GM12878 (cell line): ENCODE measurements at regions not wholly inside any gene's neighbourhood (a gene's known extent, or its start where the extent isn't known, plus 50 kb on each side); places are given as distances from the start of the nearest gene placed in this dataset.

Experiments
- CBFB ChIP-seq: IDR thresholded peaks from 2 replicates; pipeline ENCODE4 v1.6.1; 2016; ENCODE audit warnings: antibody characterized with exemption, low read depth
- CHD2 ChIP-seq: IDR thresholded peaks from 2 replicates; pipeline ENCODE4 v1.6.1; 2011; ENCODE audit warnings: low read depth, low read length, improper control_type of control experiment, borderline replicate concordance
- CHD4 ChIP-seq: fragments of 200-600 bp; sonication (generic); IDR thresholded peaks from 2 replicates; pipeline ENCODE4 v1.6.1; 2016; ENCODE audit warnings: mild to moderate bottlenecking
- FOXM1 ChIP-seq: IDR thresholded peaks from 2 replicates; pipeline ENCODE4 v1.6.1; 2012; ENCODE audit warnings: low read depth, mild to moderate bottlenecking, inconsistent platforms, low read length, moderate library complexity
- HCFC1 ChIP-seq: fragments of 150-350 bp; IDR thresholded peaks from 2 replicates; pipeline ENCODE4 v1.6.1; 2014; ENCODE audit warnings: low read length
- MTA2 ChIP-seq: fragments of 450-650 bp; IDR thresholded peaks from 2 replicates; pipeline ENCODE4 v1.6.1; 2016; ENCODE audit warnings: low read depth, mild to moderate bottlenecking, moderate library complexity
- POLR2A ChIP-seq: IDR thresholded peaks from 2 replicates; pipeline ENCODE4 v1.6.1; 2011; ENCODE audit warnings: low read depth, mild to moderate bottlenecking, low read length
- TCF12 ChIP-seq: IDR thresholded peaks from 2 replicates; pipeline ENCODE4 v1.6.1; 2011; ENCODE audit warnings: low read depth, mild to moderate bottlenecking, low read length
- TF ChIP-seq, protein P1 (sequence below): IDR thresholded peaks from 2 replicates; pipeline ENCODE4 v1.6.1; 2011; ENCODE audit warnings: low read depth, low read length, improper control_type of control experiment, borderline replicate concordance
- TF ChIP-seq, protein P2 (sequence below): fragments of 450-650 bp; IDR thresholded peaks from 2 replicates; pipeline ENCODE4 v1.6.1; 2017; ENCODE audit warnings: mild to moderate bottlenecking
- TF ChIP-seq, protein P3 (sequence below), 3 experiments: IDR thresholded peaks in 2 of 3; conservative IDR thresholded peaks in 1 of 3; 2 replicates each; pipeline ENCODE4 v1.5.1; 2011; ENCODE audit warnings: low read depth in 3 of 3, low read length in 3 of 3, mild to moderate bottlenecking in 3 of 3, control low read depth in 2 of 3, moderate library complexity in 2 of 3, inconsistent platforms in 1 of 3, mixed read lengths in 1 of 3; ENCODE audit not compliant: control insufficient read depth in 2 of 3, insufficient read depth in 1 of 3; ENCODE audit errors: extremely low read depth in 1 of 3
- TF ChIP-seq, protein P4 (sequence below): IDR thresholded peaks from 2 replicates; pipeline ENCODE4 v1.6.1; 2011; ENCODE audit warnings: borderline replicate concordance, low read depth, mild to moderate bottlenecking, moderate library complexity, mixed read lengths, low read length; ENCODE audit not compliant: insufficient read depth; ENCODE audit errors: extremely low read length
- TF ChIP-seq, protein P5 (sequence below): IDR thresholded peaks from 2 replicates; pipeline ENCODE4 v1.6.1; 2011; ENCODE audit warnings: mild to moderate bottlenecking, low read depth, low read length, moderate library complexity; ENCODE audit not compliant: insufficient replicate concordance
- TF ChIP-seq, protein P6 (sequence below): fragments of 450-650 bp; IDR thresholded peaks from 2 replicates; pipeline ENCODE4 v1.6.1; 2017; ENCODE audit warnings: mild to moderate bottlenecking, moderate library complexity

DNA sequence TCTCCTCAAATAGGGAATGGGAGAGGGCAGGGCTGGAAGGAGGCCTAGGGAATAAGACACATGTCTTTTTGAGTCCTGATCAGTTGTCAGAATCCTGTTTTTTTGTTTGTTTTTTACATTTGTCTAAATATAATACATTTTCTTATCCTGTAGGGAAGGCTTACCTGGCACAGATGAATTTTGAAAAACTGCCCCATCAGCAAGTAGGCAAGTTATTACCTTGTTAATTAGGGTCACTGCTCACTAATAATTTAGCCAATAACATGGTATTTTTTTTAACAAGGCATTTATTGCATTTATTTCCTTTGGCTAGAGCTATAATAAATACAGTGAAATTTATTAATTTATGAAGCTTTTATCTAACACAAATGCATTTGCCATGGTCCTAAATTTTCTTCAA is 423.2 kb upstream of the ONECUT1 start:
- TF ChIP-seq, protein P1, sequence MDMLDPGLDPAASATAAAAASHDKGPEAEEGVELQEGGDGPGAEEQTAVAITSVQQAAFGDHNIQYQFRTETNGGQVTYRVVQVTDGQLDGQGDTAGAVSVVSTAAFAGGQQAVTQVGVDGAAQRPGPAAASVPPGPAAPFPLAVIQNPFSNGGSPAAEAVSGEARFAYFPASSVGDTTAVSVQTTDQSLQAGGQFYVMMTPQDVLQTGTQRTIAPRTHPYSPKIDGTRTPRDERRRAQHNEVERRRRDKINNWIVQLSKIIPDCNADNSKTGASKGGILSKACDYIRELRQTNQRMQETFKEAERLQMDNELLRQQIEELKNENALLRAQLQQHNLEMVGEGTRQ, result no peak
- TF ChIP-seq POLR2A (no peak), CBFB (no peak), TCF12 (no peak), CHD4 (no peak), HCFC1 (no peak), CHD2 (no peak), MTA2 (no peak), FOXM1 (no peak)
- TF ChIP-seq, protein P2, sequence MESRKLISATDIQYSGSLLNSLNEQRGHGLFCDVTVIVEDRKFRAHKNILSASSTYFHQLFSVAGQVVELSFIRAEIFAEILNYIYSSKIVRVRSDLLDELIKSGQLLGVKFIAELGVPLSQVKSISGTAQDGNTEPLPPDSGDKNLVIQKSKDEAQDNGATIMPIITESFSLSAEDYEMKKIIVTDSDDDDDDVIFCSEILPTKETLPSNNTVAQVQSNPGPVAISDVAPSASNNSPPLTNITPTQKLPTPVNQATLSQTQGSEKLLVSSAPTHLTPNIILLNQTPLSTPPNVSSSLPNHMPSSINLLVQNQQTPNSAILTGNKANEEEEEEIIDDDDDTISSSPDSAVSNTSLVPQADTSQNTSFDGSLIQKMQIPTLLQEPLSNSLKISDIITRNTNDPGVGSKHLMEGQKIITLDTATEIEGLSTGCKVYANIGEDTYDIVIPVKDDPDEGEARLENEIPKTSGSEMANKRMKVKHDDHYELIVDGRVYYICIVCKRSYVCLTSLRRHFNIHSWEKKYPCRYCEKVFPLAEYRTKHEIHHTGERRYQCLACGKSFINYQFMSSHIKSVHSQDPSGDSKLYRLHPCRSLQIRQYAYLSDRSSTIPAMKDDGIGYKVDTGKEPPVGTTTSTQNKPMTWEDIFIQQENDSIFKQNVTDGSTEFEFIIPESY, result no peak
- TF ChIP-seq, protein P3, sequence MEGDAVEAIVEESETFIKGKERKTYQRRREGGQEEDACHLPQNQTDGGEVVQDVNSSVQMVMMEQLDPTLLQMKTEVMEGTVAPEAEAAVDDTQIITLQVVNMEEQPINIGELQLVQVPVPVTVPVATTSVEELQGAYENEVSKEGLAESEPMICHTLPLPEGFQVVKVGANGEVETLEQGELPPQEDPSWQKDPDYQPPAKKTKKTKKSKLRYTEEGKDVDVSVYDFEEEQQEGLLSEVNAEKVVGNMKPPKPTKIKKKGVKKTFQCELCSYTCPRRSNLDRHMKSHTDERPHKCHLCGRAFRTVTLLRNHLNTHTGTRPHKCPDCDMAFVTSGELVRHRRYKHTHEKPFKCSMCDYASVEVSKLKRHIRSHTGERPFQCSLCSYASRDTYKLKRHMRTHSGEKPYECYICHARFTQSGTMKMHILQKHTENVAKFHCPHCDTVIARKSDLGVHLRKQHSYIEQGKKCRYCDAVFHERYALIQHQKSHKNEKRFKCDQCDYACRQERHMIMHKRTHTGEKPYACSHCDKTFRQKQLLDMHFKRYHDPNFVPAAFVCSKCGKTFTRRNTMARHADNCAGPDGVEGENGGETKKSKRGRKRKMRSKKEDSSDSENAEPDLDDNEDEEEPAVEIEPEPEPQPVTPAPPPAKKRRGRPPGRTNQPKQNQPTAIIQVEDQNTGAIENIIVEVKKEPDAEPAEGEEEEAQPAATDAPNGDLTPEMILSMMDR (IDR thresholded peaks at IDR 0.05 in 2 of 3, conservative IDR thresholded peaks at IDR 0.05 in 1 of 3; ENCODE audit: control insufficient read depth in 2 of 3, extremely low read depth in 1 of 3, insufficient read depth in 1 of 3, low read depth in 3 of 3, low read length in 3 of 3), result no peak
- TF ChIP-seq, protein P4, sequence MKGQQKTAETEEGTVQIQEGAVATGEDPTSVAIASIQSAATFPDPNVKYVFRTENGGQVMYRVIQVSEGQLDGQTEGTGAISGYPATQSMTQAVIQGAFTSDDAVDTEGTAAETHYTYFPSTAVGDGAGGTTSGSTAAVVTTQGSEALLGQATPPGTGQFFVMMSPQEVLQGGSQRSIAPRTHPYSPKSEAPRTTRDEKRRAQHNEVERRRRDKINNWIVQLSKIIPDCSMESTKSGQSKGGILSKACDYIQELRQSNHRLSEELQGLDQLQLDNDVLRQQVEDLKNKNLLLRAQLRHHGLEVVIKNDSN, result no peak
- TF ChIP-seq, protein P5, sequence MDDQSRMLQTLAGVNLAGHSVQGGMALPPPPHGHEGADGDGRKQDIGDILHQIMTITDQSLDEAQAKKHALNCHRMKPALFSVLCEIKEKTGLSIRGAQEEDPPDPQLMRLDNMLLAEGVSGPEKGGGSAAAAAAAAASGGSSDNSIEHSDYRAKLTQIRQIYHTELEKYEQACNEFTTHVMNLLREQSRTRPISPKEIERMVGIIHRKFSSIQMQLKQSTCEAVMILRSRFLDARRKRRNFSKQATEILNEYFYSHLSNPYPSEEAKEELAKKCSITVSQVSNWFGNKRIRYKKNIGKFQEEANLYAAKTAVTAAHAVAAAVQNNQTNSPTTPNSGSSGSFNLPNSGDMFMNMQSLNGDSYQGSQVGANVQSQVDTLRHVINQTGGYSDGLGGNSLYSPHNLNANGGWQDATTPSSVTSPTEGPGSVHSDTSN, result no peak
- TF ChIP-seq, protein P6, sequence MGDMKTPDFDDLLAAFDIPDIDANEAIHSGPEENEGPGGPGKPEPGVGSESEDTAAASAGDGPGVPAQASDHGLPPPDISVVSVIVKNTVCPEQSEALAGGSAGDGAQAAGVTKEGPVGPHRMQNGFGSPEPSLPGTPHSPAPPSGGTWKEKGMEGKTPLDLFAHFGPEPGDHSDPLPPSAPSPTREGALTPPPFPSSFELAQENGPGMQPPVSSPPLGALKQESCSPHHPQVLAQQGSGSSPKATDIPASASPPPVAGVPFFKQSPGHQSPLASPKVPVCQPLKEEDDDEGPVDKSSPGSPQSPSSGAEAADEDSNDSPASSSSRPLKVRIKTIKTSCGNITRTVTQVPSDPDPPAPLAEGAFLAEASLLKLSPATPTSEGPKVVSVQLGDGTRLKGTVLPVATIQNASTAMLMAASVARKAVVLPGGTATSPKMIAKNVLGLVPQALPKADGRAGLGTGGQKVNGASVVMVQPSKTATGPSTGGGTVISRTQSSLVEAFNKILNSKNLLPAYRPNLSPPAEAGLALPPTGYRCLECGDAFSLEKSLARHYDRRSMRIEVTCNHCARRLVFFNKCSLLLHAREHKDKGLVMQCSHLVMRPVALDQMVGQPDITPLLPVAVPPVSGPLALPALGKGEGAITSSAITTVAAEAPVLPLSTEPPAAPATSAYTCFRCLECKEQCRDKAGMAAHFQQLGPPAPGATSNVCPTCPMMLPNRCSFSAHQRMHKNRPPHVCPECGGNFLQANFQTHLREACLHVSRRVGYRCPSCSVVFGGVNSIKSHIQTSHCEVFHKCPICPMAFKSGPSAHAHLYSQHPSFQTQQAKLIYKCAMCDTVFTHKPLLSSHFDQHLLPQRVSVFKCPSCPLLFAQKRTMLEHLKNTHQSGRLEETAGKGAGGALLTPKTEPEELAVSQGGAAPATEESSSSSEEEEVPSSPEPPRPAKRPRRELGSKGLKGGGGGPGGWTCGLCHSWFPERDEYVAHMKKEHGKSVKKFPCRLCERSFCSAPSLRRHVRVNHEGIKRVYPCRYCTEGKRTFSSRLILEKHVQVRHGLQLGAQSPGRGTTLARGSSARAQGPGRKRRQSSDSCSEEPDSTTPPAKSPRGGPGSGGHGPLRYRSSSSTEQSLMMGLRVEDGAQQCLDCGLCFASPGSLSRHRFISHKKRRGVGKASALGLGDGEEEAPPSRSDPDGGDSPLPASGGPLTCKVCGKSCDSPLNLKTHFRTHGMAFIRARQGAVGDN, result no peak
